ENCODE measurements at regions not wholly inside any gene's neighbourhood (a gene's known extent, or its start where the extent isn't known, plus 50 kb on each side); places are given as distances from the start of the nearest gene placed in this dataset.

- no peak for TF ChIP-seq POLR2A (IDR thresholded peaks at IDR 0.05; ENCODE audit: low read depth, low read length)
- no peak for TF ChIP-seq POLR2AphosphoS5 (IDR thresholded peaks at IDR 0.05; ENCODE audit: low read depth, low read length)
- no peak for TF ChIP-seq TAF1 (IDR thresholded peaks at IDR 0.05; ENCODE audit: borderline replicate concordance, low read depth, low read length)
These were observed 99.9 kb upstream of the CACNA1A start for GRCh38 chr19:13606156-13606555.

Data from GM12892 (cell line).